Calu3 (cell line): ENCODE measurements at regions not wholly inside any gene's neighbourhood (a gene's known extent, or its start where the extent isn't known, plus 50 kb on each side); places are given as distances from the start of the nearest gene placed in this dataset.

Source experiments
- BruUV-seq: library from RNA; stranded (reverse); fragments of 400-500 nt; replicated peaks from 2 replicates; lab custom pipeline; 2021; lab: Mats Ljungman, UMichigan
- CTCF ChIA-PET: fragments of 300-600 bp; sonication (Branson Sonifier 250); formaldehyde crosslinking; loops from one replicate; lab custom pipeline; 2022; ENCODE audit warnings: antibody characterized with exemption; lab: Charles Lee
- DNase-seq: peaks from one replicate; pipeline ENCODE4 v3.0.0; 2022
- H3K27ac Mint-ChIP-seq: one replicate; pipeline ENCODE4 v1.8.0; 2022; ENCODE audit warnings: mixed read lengths; ENCODE audit not compliant: unreplicated experiment
- H3K27me3 Mint-ChIP-seq: one replicate; pipeline ENCODE4 v1.8.0; 2022; ENCODE audit warnings: mixed read lengths; ENCODE audit not compliant: unreplicated experiment
- H3K36me3 Mint-ChIP-seq: one replicate; pipeline ENCODE4 v1.8.0; 2022; ENCODE audit warnings: mild to moderate bottlenecking, moderate library complexity, mixed read lengths; ENCODE audit not compliant: insufficient read depth, unreplicated experiment
- H3K4me1 Mint-ChIP-seq: one replicate; pipeline ENCODE4 v1.8.0; 2022; ENCODE audit warnings: mild to moderate bottlenecking, low read depth, mixed read lengths; ENCODE audit not compliant: unreplicated experiment
- H3K4me3 Mint-ChIP-seq: one replicate; pipeline ENCODE4 v1.8.0; 2022; ENCODE audit warnings: mild to moderate bottlenecking, low read depth, moderate library complexity, mixed read lengths; ENCODE audit not compliant: unreplicated experiment
- H3K9me3 Mint-ChIP-seq: one replicate; pipeline ENCODE4 v1.8.0; 2022; ENCODE audit warnings: low read depth, mixed read lengths; ENCODE audit not compliant: unreplicated experiment
- CTCF ChIP-seq: fragments of 200-600 bp; IDR thresholded peaks from one replicate; pipeline ENCODE4 v1.8.0; 2022; ENCODE audit warnings: antibody characterized with exemption; ENCODE audit not compliant: unreplicated experiment
- intact Hi-C: fragments of 100-400 bp; cut with micrococcal nuclease; formaldehyde crosslinking; loops from one replicate; pipeline ENCODE4 v1.10.0; 2022; ENCODE audit not compliant: unreplicated experiment

DNA sequence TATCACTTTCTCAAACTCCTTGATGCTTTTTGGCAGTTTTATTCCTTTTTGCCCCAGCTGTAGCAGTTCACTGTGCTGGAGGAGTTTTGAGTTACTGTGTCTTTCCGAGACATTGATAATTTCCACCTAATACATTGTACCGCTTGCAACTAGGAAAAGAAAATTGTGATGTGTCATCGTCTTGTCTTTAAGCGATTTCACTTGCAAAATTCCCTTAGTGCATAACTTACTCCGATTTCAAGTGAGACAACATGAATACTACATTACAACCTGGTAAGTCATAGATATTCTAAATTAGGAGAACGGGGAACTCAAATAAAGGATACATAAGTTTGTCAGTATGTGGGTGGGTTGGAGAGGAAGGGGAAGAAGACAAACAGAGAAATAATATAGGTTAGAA, 340.5 kb upstream of the KYNU start:
- no peak overlapping the region for H3K4me3 Mint-ChIP-seq

GRCh38 chr2:142536492-142536891, 341.0 kb upstream of the KYNU start:
- H3K4me1 Mint-ChIP-seq = peaks cover 2% of the 10 kb centered on the region
- no peak for DNase-seq
- no peak overlapping the region for H3K27ac Mint-ChIP-seq
- H3K4me3 Mint-ChIP-seq = no peak overlapping the region
- CTCF ChIA-PET = no interaction called here
- no peak for TF ChIP-seq CTCF
- no peaks in the 10 kb centered on the region for H3K36me3 Mint-ChIP-seq
- H3K9me3 Mint-ChIP-seq = peaks cover 3% of the 10 kb centered on the region
- no peaks in the 10 kb centered on the region for H3K27me3 Mint-ChIP-seq
- BruUV-seq = no TSS peak
- intact Hi-C loops = no loop called here

More for the DNA sequence above, 340.5 kb upstream of the KYNU start:
- no peaks in the 10 kb centered on the region for H3K36me3 Mint-ChIP-seq
- H3K27me3 Mint-ChIP-seq = no peaks in the 10 kb centered on the region
- intact Hi-C loops = no loop called here
- BruUV-seq = no TSS peak
- H3K4me1 Mint-ChIP-seq = no peaks in the 10 kb centered on the region
- no peak for DNase-seq
- CTCF ChIA-PET = no interaction called here
- peaks cover 3% of the 10 kb centered on the region for H3K9me3 Mint-ChIP-seq
- H3K27ac Mint-ChIP-seq = no peak overlapping the region
- TF ChIP-seq CTCF = no peak

- no TSS peak for BruUV-seq
- Mint-ChIP-seq H3K27ac (no peak overlapping the region), H3K9me3 (peaks cover 3% of the 10 kb centered on the region), H3K4me3 (no peak overlapping the region), H3K4me1 (peaks cover 8% of the 10 kb centered on the region), H3K27me3 (no peaks in the 10 kb centered on the region), H3K36me3 (no peaks in the 10 kb centered on the region)
- DNase-seq = no peak
- TF ChIP-seq CTCF = no peak
- intact Hi-C loops = no loop called here
- CTCF ChIA-PET = interaction anchor here (0.6 kb wide), 1 partner anchor 8 kb away, joined by 3 read pairs; no protein-coding TSS in a partner anchor
These were observed 342.2 kb upstream of the KYNU start for GRCh38 chr2:142535311-142535710.

GRCh38 chr2:142533177-142533576, 344.3 kb upstream of the KYNU start:
- Mint-ChIP-seq H3K4me1 (peaks cover 8% of the 10 kb centered on the region), H3K9me3 (peaks cover 3% of the 10 kb centered on the region), H3K27me3 (no peaks in the 10 kb centered on the region), H3K4me3 (no peak overlapping the region), H3K36me3 (no peaks in the 10 kb centered on the region), H3K27ac (no peak overlapping the region)
- TF ChIP-seq CTCF = no peak
- CTCF ChIA-PET = no interaction called here
- intact Hi-C loops = no loop called here
- no TSS peak for BruUV-seq
- no peak for DNase-seq

GRCh38 chr2:142531377-142531776, 346.1 kb upstream of the KYNU start:
- intact Hi-C loops = no loop called here
- TF ChIP-seq CTCF = no peak
- Mint-ChIP-seq H3K36me3 (no peaks in the 10 kb centered on the region), H3K4me3 (no peak overlapping the region), H3K4me1 (peaks cover 8% of the 10 kb centered on the region), H3K27ac (no peak overlapping the region), H3K9me3 (peaks cover 3% of the 10 kb centered on the region), H3K27me3 (no peaks in the 10 kb centered on the region)
- BruUV-seq = no TSS peak
- CTCF ChIA-PET = no interaction called here
- no peak for DNase-seq
